HEK293 (cell line): ENCODE measurements at regions not wholly inside any gene's neighbourhood (a gene's known extent, or its start where the extent isn't known, plus 50 kb on each side); places are given as distances from the start of the nearest gene placed in this dataset.

ENCODE experiments used
- CTCF ChIA-PET: fragments of 350-600 bp; formaldehyde crosslinking; extraction: SDS; loops from one replicate; lab custom pipeline; 2021; ENCODE audit warnings: antibody characterized with exemption; lab: Yijun Ruan, JAX
- POLR2A ChIA-PET: fragments of 300-600 bp; formaldehyde crosslinking; extraction: SDS; loops from one replicate; lab custom pipeline; 2020; ENCODE audit warnings: antibody characterized with exemption, inconsistent platforms; lab: Yijun Ruan, JAX
- H3K27ac ChIP-seq: fragments of 200-500 bp; sonication (Bioruptor generic); 2 replicates; pipeline ENCODE4 v1.5.1; 2014; ENCODE audit warnings: low read depth, low read length, control low read depth, inconsistent platforms; ENCODE audit errors: extremely low read depth
- H3K36me3 ChIP-seq, 2 experiments: fragments of 200-500 bp in 1 of 2; sonication (Bioruptor generic) in 1 of 2; 1 replicate in 1 of 2; 2 replicates in 1 of 2; pipeline ENCODE4 v1.5.1; 2014 to 2017; ENCODE audit warnings: inconsistent platforms in 2 of 2, low read length in 2 of 2; ENCODE audit not compliant: control insufficient read depth in 2 of 2, insufficient read depth in 1 of 2
- H3K4me1 ChIP-seq: fragments of 200-500 bp; sonication (Bioruptor generic); 2 replicates; pipeline ENCODE4 v1.5.1; 2014; ENCODE audit warnings: mild to moderate bottlenecking, low read length, inconsistent platforms; ENCODE audit not compliant: control insufficient read depth, insufficient read depth
- H3K4me3 ChIP-seq: 2 replicates; pipeline ENCODE4 v1.5.1; 2011; ENCODE audit warnings: low read depth, mild to moderate bottlenecking, control low read depth, low read length, moderate library complexity
- H3K9me3 ChIP-seq: fragments of 200-500 bp; sonication (Bioruptor generic); 2 replicates; pipeline ENCODE4 v1.5.1; 2014; ENCODE audit warnings: low read depth, low read length, inconsistent platforms; ENCODE audit not compliant: control insufficient read depth, insufficient read depth
- GLI4 ChIP-seq: fragments of 450-650 bp; formaldehyde crosslinking; IDR thresholded peaks from 2 replicates; pipeline ENCODE4 v1.5.1; 2016; ENCODE audit warnings: missing biosample characterization, missing genetic modification characterization
- KLF1 ChIP-seq: fragments of 450-650 bp; formaldehyde crosslinking; IDR thresholded peaks from 2 replicates; pipeline ENCODE4 v1.5.1; 2016; ENCODE audit warnings: missing biosample characterization, missing genetic modification characterization
- KLF8 ChIP-seq: fragments of 450-650 bp; formaldehyde crosslinking; IDR thresholded peaks from 2 replicates; pipeline ENCODE4 v1.5.1; 2016; ENCODE audit warnings: missing biosample characterization, missing genetic modification characterization
- KLF9 ChIP-seq: fragments of 450-650 bp; formaldehyde crosslinking; IDR thresholded peaks from 2 replicates; pipeline ENCODE4 v1.5.1; 2016; ENCODE audit warnings: missing biosample characterization, missing genetic modification characterization, low read depth
- OSR2 ChIP-seq: fragments of 450-650 bp; formaldehyde crosslinking; IDR thresholded peaks from 2 replicates; pipeline ENCODE4 v1.5.1; 2016; ENCODE audit warnings: missing biosample characterization, missing genetic modification characterization
- PBX3 ChIP-seq: sonication (generic); formaldehyde crosslinking; IDR thresholded peaks from 2 replicates; pipeline ENCODE4 v1.8.1; 2022; ENCODE audit warnings: mild to moderate bottlenecking, moderate library complexity, missing genetic modification reagents
- ZBTB1 ChIP-seq: fragments of 450-650 bp; formaldehyde crosslinking; IDR thresholded peaks from 2 replicates; pipeline ENCODE4 v1.5.1; 2016; ENCODE audit warnings: missing biosample characterization, missing genetic modification characterization
- ZBTB10 ChIP-seq: fragments of 450-650 bp; formaldehyde crosslinking; IDR thresholded peaks from 2 replicates; pipeline ENCODE4 v1.5.1; 2016; ENCODE audit warnings: missing biosample characterization, missing genetic modification characterization
- ZBTB21 ChIP-seq: fragments of 450-650 bp; formaldehyde crosslinking; IDR thresholded peaks from 2 replicates; pipeline ENCODE4 v1.5.1; 2017; ENCODE audit warnings: missing biosample characterization, missing genetic modification characterization
- ZBTB49 ChIP-seq: fragments of 450-650 bp; formaldehyde crosslinking; IDR thresholded peaks from 2 replicates; pipeline ENCODE4 v1.5.1; 2016; ENCODE audit warnings: missing biosample characterization, missing genetic modification characterization, low read depth
- ZNF121 ChIP-seq: fragments of 450-650 bp; formaldehyde crosslinking; IDR thresholded peaks from 2 replicates; pipeline ENCODE4 v1.5.1; 2016; ENCODE audit warnings: missing biosample characterization, missing genetic modification characterization
- ZNF155 ChIP-seq: fragments of 450-650 bp; formaldehyde crosslinking; IDR thresholded peaks from 2 replicates; pipeline ENCODE4 v1.5.1; 2016; ENCODE audit warnings: missing biosample characterization, missing genetic modification characterization
- ZNF211 ChIP-seq: fragments of 450-650 bp; formaldehyde crosslinking; IDR thresholded peaks from 2 replicates; pipeline ENCODE4 v1.5.1; 2016; ENCODE audit warnings: low read depth, missing biosample characterization, missing genetic modification characterization
- ZNF26 ChIP-seq: fragments of 450-650 bp; formaldehyde crosslinking; IDR thresholded peaks from 2 replicates; pipeline ENCODE4 v1.5.1; 2016; ENCODE audit warnings: missing biosample characterization, missing genetic modification characterization
- ZNF266 ChIP-seq: fragments of 450-650 bp; formaldehyde crosslinking; IDR thresholded peaks from 2 replicates; pipeline ENCODE4 v1.5.1; 2016; ENCODE audit warnings: missing biosample characterization, missing genetic modification characterization, low read depth
- ZNF654 ChIP-seq: fragments of 450-650 bp; formaldehyde crosslinking; IDR thresholded peaks from 2 replicates; pipeline ENCODE4 v1.5.1; 2016; ENCODE audit warnings: low read depth, missing biosample characterization, missing genetic modification characterization
- ZNF664 ChIP-seq: fragments of 450-650 bp; formaldehyde crosslinking; IDR thresholded peaks from 2 replicates; pipeline ENCODE4 v1.5.1; 2016; ENCODE audit warnings: missing biosample characterization, missing genetic modification characterization
- ZNF768 ChIP-seq: fragments of 450-650 bp; formaldehyde crosslinking; IDR thresholded peaks from 2 replicates; pipeline ENCODE4 v1.5.1; 2018; ENCODE audit warnings: missing biosample characterization, mild to moderate bottlenecking, missing genetic modification characterization
- ZNF777 ChIP-seq: fragments of 450-650 bp; formaldehyde crosslinking; IDR thresholded peaks from 2 replicates; pipeline ENCODE4 v1.5.1; 2017; ENCODE audit warnings: missing biosample characterization, missing genetic modification characterization, borderline replicate concordance

GRCh38 chr6:95364016-95364604 lies 213.2 kb upstream of the MANEA start:
- CTCF ChIA-PET: interaction anchor here (0.5 to 1.6 kb wide), 5 partner anchors 9 to 519 kb away, joined by 3 to 4 read pairs (median 3); no protein-coding TSS in a partner anchor
- Histone ChIP-seq H3K9me3 (no peaks in the 10 kb centered on the region), H3K27ac (no peak overlapping the region), H3K4me1 (no peaks in the 10 kb centered on the region), H3K4me3 (no peak overlapping the region), H3K36me3 (no peaks in the 10 kb centered on the region)
- POLR2A ChIA-PET: no interaction called here
- TF ChIP-seq ZNF664 (tag by site-specific recombination) (no peak), ZNF768 (tag by site-specific recombination) (no peak), OSR2 (tag by site-specific recombination) (no peak), ZNF211 (no peak), ZBTB1 (tag by site-specific recombination) (no peak), ZBTB21 (tag by site-specific recombination) (no peak), ZNF654 (tag by site-specific recombination) (peak; percentile 59), ZNF777 (tag by site-specific recombination) (no peak)

- ChIA-PET CTCF (interaction anchor here (1.3 kb wide), 1 partner anchor 11 kb away, joined by 4 read pairs; no protein-coding TSS in a partner anchor), POLR2A (no interaction called here)
- no peak overlapping the region for H3K4me3 ChIP-seq
Measured at GRCh38 chr6:95365454-95365853, 211.9 kb upstream of the MANEA start.

GRCh38 chr6:95366414-95366813 lies 210.9 kb upstream of the MANEA start:
- Histone ChIP-seq H3K4me1 (no peaks in the 10 kb centered on the region), H3K36me3 (no peaks in the 10 kb centered on the region), H3K9me3 (no peaks in the 10 kb centered on the region), H3K4me3 (no peak overlapping the region), H3K27ac (no peak overlapping the region)
- CTCF ChIA-PET: interaction anchor here (0.5 to 1.3 kb wide), 2 partner anchors 10 to 181 kb away, joined by 3 to 4 read pairs; no protein-coding TSS in a partner anchor
- TF ChIP-seq ZNF155 (tag by site-specific recombination) (no peak), KLF9 (tag by site-specific recombination) (no peak), ZBTB10 (tag by site-specific recombination) (no peak), ZNF266 (tag by site-specific recombination) (no peak), ZNF26 (tag by site-specific recombination) (no peak)
- TF ChIP-seq, all 188 proteins: peak for 0
- POLR2A ChIA-PET: interaction anchor here (0.6 kb wide), 1 partner anchor 649 kb away, joined by 6 read pairs; the partner anchor contains the start of gene FUT9

More at GRCh38 chr6:95365454-95365853, 211.9 kb upstream of the MANEA start:
- Histone ChIP-seq H3K36me3 (no peaks in the 10 kb centered on the region), H3K4me1 (no peaks in the 10 kb centered on the region), H3K27ac (no peak overlapping the region), H3K9me3 (no peaks in the 10 kb centered on the region)
- no peak for TF ChIP-seq KLF8 (tag by site-specific recombination)
- TF ChIP-seq KLF1 (tag by site-specific recombination): no peak
- TF ChIP-seq GLI4 (tag by site-specific recombination): no peak
- no peak for TF ChIP-seq PBX3 (CRISPR knock-in tag)
- no peak for TF ChIP-seq ZBTB49 (tag by site-specific recombination)
- no peak for TF ChIP-seq ZNF121 (tag by site-specific recombination)
